Amniotic stem cell (primary cell): ENCODE measurements at regions not wholly inside any gene's neighbourhood (a gene's known extent, or its start where the extent isn't known, plus 50 kb on each side); places are given as distances from the start of the nearest gene placed in this dataset.
"Not testable (repeated sequence)": the region's sequence is repeated elsewhere in the genome, so short reads cannot be mapped to it uniquely, and the experiment has no call there.

Source experiments
- DNase-seq: peaks from one replicate; lab custom pipeline; 2025; lab: John Stamatoyannopoulos, UW

GRCh38 chr2:53366543-53366942 lies 401.1 kb upstream of the CHAC2 start:
- DNase-seq: no peak

DNA sequence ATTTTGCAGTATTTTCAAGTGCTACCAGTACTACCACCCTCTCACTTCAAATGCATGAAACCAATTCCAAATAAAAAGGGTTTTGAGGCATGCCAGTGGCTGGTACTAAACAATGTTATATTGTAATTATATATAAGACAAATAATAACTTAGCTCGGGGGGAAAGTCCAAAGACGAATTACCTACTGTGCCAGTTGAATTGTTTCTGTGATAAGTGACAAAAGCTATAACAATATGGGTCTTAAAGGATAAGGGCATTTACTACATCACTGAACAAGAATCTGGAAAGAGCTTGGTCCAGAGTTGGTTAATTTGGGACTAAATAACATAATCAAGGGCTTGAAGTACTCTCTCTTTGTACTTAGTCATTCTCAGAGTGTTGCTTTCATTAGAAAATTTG lies 404.7 kb upstream of the CHAC2 start:
- no peak for DNase-seq

GRCh38 chr2:53356291-53356905 lies 411.2 kb upstream of the CHAC2 start:
- no peak for DNase-seq

- DNase-seq: no peak
Observed at GRCh38 chr2:53353135-53354114, 414.2 kb upstream of the CHAC2 start.

DNA sequence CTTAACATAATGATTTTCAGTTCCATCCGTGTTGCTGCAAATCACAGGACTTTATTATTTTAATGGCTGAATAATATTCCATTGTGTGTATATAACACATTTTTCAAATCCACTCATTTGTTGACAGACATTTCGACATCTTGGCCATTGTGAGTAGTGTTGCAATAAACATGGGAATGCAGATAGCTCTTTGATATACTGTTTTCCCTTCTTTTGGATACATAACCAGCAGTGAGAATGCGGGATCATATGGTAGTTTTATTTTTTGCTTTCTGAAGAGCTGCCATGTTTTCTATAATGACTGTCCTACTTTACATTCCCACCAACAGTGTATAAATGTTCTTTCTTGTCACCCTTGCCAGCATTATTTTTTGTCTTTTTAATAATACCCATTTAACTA lies 420.3 kb upstream of the CHAC2 start:
- DNase-seq: no peak

DNA sequence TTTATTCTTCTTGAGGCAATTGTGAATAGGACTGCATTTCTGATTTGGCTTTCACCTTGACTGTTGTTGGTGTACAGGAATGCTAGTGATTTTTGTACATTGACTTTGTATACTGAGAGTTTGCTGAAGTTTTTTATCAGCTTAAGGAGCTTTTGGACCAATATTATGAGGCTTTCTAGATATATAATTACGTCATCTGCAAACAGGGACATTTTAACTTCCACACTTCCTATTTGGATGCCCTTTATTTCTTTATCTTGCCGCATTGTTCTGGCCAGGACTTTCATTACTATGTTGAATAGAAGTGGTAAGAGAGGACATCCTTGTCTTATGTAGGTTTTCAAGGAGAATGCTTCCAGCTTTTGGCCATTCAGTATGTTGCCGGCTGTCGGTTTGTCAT lies 425.4 kb upstream of the CHAC2 start:
- no peak for DNase-seq

- DNase-seq: no peak
Observed at GRCh38 chr2:53334610-53335009, 433.0 kb upstream of the CHAC2 start.

GRCh38 chr2:53331667-53332066 lies 435.9 kb upstream of the CHAC2 start:
- no peak for DNase-seq

- DNase-seq: no peak
Observed at GRCh38 chr2:53317861-53318260, 449.7 kb upstream of the CHAC2 start.

DNA sequence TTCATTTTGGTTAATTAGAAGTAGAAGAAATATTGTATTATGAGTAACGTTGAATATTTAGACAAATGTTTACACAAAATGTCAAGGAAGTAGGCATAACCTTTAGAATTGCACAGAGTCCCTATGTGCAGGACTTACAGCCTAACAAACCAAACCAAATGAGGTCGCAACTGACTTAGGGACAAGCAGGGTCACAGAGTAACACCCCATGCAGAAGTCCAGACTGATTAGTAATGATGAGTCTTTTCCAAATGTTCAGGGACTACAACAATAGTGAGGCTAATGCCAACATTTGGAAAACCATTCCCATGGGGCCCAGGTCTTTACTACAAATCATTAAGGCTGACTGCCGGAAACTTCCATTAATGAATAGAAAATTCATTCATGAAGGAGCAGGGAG lies 452.5 kb upstream of the CHAC2 start:
- DNase-seq: no peak

DNA sequence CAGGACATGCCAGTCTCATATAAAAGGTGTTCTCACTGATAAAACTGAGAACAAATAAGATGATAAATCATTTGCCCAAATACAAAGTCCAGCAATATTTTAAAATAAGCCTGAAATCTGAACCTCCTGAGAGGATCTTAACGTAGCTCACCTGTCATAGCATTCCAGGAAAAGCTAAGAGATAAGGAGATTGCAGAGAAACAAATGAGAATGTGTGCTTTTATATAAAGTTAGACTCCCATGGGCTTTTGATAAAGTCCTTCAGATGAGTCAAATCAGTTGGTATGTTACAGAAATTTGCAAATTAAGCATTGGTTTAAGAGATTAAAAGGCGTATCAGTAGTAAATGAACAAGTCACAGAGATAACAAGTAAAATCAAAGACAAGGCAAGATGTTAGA lies 452.9 kb upstream of the CHAC2 start:
- DNase-seq: no peak

DNA sequence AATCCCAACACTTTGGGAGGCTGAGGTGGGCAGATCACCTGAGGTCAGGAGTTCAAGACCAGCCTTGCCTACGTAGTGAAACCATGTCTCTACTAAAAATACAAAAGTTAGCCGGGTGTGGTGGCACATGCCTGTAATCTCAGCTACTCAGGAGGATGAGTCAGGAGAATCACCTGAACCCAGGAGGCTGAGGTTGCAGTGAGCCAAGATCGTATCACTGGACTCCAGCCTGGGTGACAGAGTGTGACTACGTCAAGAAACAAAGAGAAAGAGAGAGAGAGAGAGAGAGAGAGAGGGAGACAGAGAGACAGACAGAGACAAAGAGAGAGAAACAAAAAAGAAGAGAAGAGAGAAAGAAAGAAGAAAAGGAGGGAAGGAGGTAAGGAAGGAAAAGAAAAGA lies 454.0 kb upstream of the CHAC2 start:
- not testable (repeated sequence) for DNase-seq

DNA sequence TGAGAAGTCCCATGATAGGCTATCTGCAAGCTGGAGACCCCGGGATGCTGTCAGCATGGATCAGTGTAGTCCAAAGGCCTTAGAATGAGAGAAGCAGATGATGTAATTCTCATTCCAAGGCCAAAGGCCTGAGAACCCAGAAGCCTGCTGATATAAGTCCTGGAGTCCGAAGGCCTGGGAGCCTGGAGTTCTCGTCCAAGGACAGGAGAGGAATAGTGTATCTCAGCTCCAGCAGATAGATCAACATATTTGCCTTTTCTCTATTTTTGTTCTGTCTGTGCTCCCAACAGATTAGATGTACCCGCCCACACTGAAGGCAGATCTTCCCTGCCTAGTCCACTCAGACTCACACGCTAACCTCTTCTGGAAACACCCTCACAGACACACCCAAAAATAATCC lies 454.9 kb upstream of the CHAC2 start:
- no peak for DNase-seq

- DNase-seq: no peak
Observed at GRCh38 chr2:53312181-53312580, 455.4 kb upstream of the CHAC2 start.

DNA sequence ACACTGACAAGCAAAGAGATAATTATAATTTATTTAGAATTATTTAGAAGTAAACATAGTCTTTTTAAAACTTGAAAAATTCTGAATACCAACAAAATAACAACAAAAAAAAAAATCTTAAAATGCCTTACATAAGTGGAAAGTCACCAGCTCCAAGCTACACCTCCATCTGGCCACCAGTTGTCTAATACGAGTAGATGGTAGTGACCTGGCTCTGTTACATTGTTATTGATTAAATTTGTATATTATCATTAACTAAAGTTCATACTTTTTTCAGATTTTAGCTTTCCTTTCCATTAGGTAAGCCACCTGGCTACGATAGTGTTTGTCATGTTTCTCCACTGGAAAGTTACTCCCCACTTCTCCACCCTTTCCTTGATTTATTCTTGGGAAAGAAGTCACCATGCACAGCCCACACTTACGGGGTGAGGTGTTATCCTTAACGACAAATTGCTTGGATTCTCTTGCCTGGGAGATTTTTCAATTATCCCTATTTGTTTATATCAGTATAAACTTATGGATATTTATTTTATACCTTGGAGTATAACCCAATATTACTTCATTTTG lies 464.5 kb upstream of the CHAC2 start:
- DNase-seq: no peak

DNA sequence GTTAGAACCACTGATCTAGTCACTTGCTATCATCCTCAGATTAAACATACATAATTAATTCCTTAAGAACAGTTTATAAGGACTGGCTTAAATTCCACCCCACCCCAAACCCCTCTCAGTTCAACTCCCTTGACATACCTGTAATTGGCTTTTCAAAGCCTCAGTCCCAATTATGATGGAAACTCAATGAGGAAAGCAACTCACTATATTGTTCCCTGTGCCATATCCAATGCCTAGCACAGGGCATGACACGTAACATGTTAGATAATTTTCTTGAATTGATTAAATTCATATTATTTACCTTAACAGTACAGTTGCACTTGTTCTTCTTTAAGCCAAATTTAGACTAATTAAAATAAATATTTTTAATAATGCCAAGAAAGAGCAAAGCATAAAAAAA lies 465.1 kb upstream of the CHAC2 start:
- no peak for DNase-seq

GRCh38 chr2:53289309-53290006 lies 478.1 kb upstream of the CHAC2 start:
- no peak for DNase-seq

GRCh38 chr2:53286345-53286744 lies 481.3 kb upstream of the CHAC2 start:
- no peak for DNase-seq

DNA sequence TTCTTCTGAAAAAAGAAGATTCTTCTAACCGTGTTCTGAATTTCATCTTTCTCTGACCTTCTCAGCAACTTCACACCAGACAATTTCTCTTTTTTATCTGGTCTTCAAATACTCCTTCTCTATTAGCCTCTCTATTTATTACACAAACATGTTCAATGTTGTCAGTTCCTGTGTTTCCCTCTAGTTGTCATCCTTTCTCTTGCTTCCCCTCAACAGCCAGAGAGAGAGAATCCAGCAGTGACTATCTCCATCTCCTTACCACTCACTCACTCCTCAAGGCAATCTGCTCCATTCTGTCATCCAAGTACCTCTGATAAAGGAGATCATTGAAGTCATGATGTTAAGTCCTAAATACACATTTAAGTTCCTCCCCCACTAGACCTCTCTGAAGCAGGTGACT lies 491.9 kb upstream of the CHAC2 start:
- no peak for DNase-seq

- no peak for DNase-seq
Observed at GRCh38 chr2:53268626-53269025, 499.0 kb upstream of the CHAC2 start.

DNA sequence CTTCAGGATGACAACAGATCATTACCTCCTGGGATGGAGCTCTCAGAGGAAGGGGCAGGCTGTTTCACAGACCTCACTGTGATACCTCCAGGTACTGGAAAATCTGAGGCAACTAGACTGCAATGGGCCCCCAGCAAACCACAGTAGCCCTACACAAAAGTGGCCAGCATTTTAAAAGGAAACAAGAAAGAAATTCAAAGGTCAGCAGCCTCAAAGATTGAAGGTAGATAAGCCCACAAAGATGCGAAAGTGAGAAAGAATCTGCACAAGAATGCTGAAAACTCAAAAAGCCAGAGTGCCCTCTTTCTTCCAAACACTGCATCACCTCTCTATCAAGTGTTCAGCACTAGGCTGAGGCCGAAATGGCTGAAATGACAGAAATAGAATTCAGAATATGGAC lies 499.5 kb upstream of the CHAC2 start:
- DNase-seq: no peak

GRCh38 chr2:53265544-53266299 lies 501.9 kb upstream of the CHAC2 start:
- no peak for DNase-seq
